Islet precursor cell (in vitro differentiated cells): ENCODE measurements at regions not wholly inside any gene's neighbourhood (a gene's known extent, or its start where the extent isn't known, plus 50 kb on each side); places are given as distances from the start of the nearest gene placed in this dataset.
A peak's percentile ranks its signal among the peaks of the same experiment; 100 is the strongest.

ENCODE experiments used
- DNase-seq: peaks from one replicate; pipeline ENCODE4 v3.0.0-alpha.2; 2018

DNA sequence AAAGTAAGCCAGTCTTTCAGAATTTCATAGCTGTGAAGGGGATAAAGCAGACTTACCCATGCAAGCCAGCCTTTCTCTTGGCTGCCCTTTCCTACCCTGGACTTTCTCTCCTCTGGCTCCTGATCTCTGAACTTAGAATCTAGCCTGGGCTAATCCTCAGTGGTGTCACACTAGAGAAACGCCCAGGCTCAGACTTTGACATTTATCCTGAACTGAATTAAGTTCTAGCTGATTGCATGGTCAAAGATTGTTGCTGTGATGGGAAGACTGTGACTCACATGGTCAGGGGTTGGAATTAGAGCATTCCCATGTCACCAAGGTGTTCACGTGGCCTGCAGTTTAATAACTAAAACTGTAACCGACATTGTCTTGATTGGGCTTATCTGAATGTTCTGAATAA, 469.5 kb upstream of the FAT1 start:
- DNase-seq = no peak

GRCh38 chr4:187204389-187204918, 480.8 kb upstream of the FAT1 start:
- no peak for DNase-seq

DNA sequence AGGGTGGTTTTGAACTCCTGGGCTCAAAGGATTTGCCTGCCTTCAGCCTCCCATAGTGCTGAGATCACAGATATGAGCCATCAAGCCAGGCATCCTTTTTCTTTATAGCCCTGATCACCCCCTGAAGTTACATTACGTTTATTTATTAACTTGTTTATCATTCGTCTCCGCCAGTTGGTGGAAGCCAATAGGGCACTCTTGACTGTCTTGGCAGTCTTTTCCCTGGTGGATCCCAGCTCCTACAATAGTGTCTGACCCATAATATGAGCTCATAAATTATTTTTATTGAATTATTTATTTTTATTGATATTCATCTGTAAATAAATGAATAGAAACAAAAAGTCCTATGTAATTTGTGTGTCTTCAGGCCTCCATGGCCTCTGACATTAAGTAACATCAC, 484.3 kb upstream of the FAT1 start:
- no peak for DNase-seq

GRCh38 chr4:187208651-187209050, 485.0 kb upstream of the FAT1 start:
- no peak for DNase-seq

GRCh38 chr4:187209921-187210613, 486.4 kb upstream of the FAT1 start:
- no peak for DNase-seq

DNA sequence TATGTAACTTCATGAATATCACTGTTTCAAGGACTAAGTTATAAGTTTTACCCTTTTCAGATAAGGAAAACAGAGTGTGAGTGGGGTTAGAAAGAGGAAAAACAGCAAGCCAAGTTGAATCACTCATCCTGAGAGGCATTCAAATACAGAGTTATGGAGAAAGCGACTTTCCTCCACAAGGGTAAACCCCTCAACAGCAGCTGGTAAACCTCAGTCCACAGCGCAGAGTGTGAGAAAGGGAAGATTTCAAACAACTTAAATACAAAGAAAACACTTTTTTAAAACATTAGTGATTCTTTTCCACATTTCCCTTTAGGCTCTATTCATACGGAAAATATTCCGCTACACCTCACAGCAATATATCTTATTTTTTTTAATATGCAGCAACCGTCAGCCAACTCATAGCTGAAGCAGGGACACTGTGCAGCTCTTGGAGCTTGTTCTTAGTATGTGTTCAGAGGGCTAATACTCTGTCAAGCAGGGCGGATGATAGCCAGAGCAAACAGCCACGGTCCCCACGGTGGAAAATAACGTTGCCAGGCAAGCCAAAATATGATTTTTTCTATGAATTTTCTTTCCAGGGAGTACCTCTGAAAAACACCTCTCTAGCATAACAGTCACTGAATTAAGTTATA, 488.9 kb upstream of the FAT1 start:
- DNase-seq = no peak

DNA sequence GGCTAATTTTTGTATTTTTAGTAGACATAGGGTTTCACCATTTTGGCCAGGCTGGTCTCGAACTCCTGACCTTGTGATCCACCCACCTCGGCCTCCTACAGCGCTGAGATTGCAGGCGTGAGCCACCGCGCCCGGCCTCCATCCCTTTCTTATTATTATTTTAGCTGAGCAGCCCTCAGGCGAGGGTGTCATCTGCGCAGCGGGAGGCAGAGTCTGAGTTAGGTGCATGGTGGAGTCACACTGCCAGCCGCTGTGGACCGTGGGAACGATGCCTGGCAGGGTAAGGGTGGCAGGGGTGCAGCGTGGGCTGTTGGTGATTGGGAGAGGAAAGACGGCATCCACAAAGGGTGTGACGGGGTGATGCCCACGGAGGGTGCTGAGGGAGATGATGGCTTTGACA, 491.8 kb upstream of the FAT1 start:
- DNase-seq = no peak

GRCh38 chr4:187218705-187219245, 495.1 kb upstream of the FAT1 start:
- DNase-seq = no peak

DNA sequence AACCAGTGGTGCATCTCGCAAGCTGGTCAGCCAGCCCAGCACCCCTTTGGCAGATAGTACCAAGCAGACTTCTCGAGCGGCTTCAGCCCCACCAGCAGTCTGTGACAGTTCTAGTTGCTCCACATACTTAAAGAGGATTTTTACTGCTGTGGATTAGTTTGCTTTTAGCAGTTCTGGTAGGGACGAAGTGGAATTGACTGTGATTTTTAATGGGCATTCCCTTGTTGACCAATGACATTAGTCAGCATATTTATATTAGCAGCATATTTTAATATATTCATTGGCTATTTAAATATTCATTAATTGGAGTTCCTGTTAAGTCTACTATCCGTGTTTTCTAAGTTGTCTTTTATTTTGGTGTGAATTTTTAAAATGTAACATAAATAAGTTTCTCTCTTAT, 500.9 kb upstream of the FAT1 start:
- no peak for DNase-seq

DNA sequence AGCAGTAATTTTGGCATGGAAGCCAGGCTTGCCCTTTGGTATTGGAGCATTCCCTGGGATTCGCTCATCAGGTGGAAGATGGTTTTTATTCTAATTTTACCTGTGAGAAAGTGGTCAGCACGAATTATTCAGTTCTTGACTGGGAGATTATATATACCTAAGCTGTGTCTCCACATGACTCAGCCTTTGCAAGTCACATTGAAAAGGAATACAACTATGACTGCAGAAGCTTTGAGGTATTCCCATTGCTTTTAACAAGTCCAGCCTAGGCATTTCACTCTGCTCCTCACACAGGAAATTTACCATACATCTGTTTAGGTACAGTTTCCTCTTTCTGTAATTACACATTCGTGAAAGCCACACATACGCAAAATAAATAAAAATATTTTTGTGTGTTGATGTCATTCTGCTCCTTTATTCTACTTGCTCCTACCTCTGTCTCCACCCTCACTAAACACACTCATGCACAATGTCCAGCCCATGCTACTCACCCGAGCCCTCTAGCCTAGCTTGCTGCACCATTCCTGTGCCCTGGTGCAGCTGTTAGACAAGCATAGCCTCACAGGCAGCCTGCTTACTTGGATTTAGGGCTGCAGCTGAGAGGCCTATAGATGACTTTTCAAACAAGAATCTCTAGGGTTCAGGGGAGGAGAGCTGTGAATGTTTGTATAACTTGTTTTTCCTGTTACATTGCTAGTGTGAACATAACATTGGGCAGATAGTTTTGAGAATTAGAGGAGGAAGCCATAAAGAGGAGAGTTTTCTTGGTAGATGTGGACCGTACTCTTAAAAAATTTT, 504.4 kb upstream of the FAT1 start:
- DNase-seq = peak; percentile 80

DNA sequence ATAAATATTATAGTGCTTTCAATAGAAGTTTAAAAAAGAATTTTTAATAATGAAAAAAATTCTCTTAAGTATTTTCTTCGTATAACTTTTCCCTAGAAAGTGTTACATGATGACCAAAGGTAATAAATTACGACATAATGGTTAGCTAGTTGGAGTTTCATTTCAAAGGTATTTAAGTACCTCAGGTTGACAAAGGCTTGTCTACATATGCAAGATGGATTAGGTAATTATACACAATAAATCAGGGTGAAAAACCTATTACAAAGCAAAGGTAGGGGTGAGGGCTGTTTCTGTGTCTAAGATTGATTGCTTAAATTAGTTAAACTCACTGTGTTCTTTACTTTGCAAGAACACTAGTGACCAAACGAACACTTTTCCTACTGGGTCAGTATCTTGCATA, 508.5 kb upstream of the FAT1 start:
- DNase-seq = no peak

DNA sequence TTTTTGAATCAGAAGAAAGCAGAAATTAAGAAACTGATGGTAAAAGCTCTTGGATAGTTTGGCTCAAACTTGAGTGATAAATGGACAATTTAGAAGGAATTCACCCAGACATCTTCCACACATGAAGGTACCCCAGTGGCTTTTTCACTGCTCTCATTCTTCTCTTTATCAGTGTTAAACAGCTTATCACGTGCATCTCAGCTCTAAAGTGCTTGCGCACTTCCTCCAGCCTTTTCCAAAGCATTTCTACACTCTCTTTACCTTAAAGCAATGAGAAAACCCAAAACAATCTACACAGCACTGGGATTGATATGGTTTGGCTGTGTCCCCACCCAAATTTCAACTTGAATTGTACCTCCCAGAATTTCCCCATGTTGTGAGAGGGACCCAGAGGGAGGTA, 509.1 kb upstream of the FAT1 start:
- no peak for DNase-seq

GRCh38 chr4:187235456-187236170, 512.0 kb upstream of the FAT1 start:
- no peak for DNase-seq

- no peak for DNase-seq
Measured at GRCh38 chr4:187236209-187236890, 512.7 kb upstream of the FAT1 start.

GRCh38 chr4:187238646-187239045, 515.0 kb upstream of the FAT1 start:
- no peak for DNase-seq

- DNase-seq = no peak
Measured at GRCh38 chr4:187251896-187252295, 528.2 kb upstream of the FAT1 start.

DNA sequence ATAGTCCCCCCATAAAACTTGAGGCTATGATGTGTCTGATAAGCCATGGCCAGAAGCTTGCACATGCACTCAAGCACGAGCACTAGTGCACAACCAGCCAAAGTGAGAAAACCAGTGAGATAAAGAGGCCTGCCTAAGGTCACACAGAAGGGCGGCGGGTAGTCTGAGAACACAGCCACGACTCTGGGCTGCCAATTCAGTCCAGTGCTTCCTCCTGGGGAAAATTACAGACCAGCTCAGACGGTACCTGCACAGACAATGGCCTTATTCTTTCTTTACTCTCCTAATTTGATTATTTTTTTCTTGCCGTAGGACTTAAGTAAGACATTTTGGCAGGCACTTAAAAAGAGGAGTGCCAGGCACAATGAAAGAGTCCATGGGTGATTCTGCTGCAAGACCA, 533.2 kb upstream of the FAT1 start:
- DNase-seq = peak; percentile 75

- no peak for DNase-seq
Measured at GRCh38 chr4:187258651-187259401, 535.2 kb upstream of the FAT1 start.

DNA sequence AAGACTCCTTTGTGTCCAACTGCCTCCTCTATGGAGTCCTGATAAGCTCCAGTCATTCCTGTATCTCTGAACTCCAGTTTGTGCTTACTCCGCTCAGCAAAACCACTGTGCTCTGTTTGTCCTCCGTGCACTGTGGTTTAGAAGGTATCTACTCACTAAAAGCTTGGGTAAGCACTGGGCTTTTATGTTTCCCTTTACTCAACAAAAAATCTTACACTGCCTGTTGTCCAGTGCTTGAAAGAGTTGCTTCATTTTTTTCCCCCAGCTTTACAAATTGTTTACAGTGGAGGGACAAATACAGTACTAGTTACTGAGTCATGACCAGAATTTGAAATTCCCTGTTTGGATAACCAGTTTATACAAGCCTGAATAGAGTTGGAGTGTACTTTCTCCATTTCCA, 545.3 kb upstream of the FAT1 start:
- DNase-seq = no peak

DNA sequence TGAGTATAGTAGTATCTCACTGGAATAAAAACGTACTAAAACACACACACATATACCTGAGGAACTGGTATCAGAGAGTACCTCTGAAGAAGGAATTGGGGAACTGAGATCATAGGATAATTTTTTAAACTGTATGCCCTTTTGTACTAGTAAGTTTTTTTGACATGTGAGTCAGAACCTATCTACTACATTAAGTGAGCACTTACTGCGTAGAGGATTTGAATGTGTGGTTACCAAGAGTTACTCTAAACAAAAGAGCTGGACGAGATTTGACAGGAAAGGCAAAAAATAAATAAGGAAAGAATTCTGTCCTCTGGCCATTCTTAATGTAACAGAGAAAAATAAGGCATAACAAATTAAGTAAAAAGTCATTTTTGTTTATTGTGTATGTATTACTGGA, 546.5 kb upstream of the FAT1 start:
- no peak for DNase-seq

GRCh38 chr4:187271848-187272247, 548.2 kb upstream of the FAT1 start:
- DNase-seq = no peak

GRCh38 chr4:187274153-187274552, 550.5 kb upstream of the FAT1 start:
- no peak for DNase-seq
